ENCODE measurements at regions not wholly inside any gene's neighbourhood (a gene's known extent, or its start where the extent isn't known, plus 50 kb on each side); places are given as distances from the start of the nearest gene placed in this dataset.

- Histone ChIP-seq H3K36me3 (ENCODE audit: control insufficient read depth in 1 of 2, insufficient read depth in 2 of 2, low read length in 2 of 2) (no peaks in the 10 kb centered on the region), H2AFZ (ENCODE audit: low read depth, low read length, poor library complexity, severe bottlenecking) (no peak overlapping the region), H3K79me2 (ENCODE audit: insufficient read depth, low read length) (no peaks in the 10 kb centered on the region), H3K4me3 (replicated peaks in 1 of 2; ENCODE audit: low read depth in 1 of 2, low read length in 2 of 2) (no peak overlapping the region), H3K4me1 (ENCODE audit: control insufficient read depth in 1 of 2, insufficient read depth in 2 of 2, low read length in 2 of 2) (no peaks in the 10 kb centered on the region), H3K9me3 (ENCODE audit: control insufficient read depth in 1 of 2, insufficient read depth in 1 of 2, low read depth in 1 of 2, low read length in 2 of 2) (no peaks in the 10 kb centered on the region), H3K9ac (ENCODE audit: low read length) (no peak overlapping the region), H3K4me2 (ENCODE audit: low read length) (no peak overlapping the region), H4K20me1 (ENCODE audit: insufficient read depth) (no peaks in the 10 kb centered on the region), H3K9me2 (ENCODE audit: insufficient read depth) (no peaks in the 10 kb centered on the region), H3K27ac (ENCODE audit: low read depth, low read length) (no peak overlapping the region), H3K27me3 (ENCODE audit: insufficient read depth, low read length) (peaks cover 8% of the 10 kb centered on the region)
- no peak for TF ChIP-seq ZFX (IDR thresholded peaks at IDR 0.05)
- ATAC-seq (no peak), DNase-seq (ENCODE audit: low read depth, low spot score) (no peak)
- intact Hi-C loops (cut with micrococcal nuclease), result no loop called here
- BruUV-seq (replicated peaks), result no TSS peak
- CTCF ChIA-PET, result no interaction called here
- POLR2A ChIA-PET, result no interaction called here
- RAD21 ChIA-PET (ENCODE audit: low non-redundant PET in 1 of 2, low total read pairs in 2 of 2, uncharacterized antibody in 2 of 2, unreplicated experiment in 2 of 2), result no interaction called here
Measured at GRCh38 chr15:93288728-93289294, 199.8 kb upstream of the RGMA start.

- Histone ChIP-seq H3K36me3 (ENCODE audit: control insufficient read depth in 1 of 2, insufficient read depth in 2 of 2, low read length in 2 of 2) (no peaks in the 10 kb centered on the region), H3K9ac (ENCODE audit: low read length) (no peak overlapping the region), H3K4me1 (ENCODE audit: control insufficient read depth in 1 of 2, insufficient read depth in 2 of 2, low read length in 2 of 2) (no peaks in the 10 kb centered on the region), H3K27ac (ENCODE audit: low read depth, low read length) (no peak overlapping the region), H3K4me2 (ENCODE audit: low read length) (no peak overlapping the region), H3K9me2 (ENCODE audit: insufficient read depth) (no peaks in the 10 kb centered on the region), H2AFZ (ENCODE audit: low read depth, low read length, poor library complexity, severe bottlenecking) (no peak overlapping the region), H3K27me3 (ENCODE audit: insufficient read depth, low read length) (peaks cover 12% of the 10 kb centered on the region; the same call in 1 of the 2 replicates), H3K9me3 (ENCODE audit: control insufficient read depth in 1 of 2, insufficient read depth in 1 of 2, low read depth in 1 of 2, low read length in 2 of 2) (no peaks in the 10 kb centered on the region), H3K79me2 (ENCODE audit: insufficient read depth, low read length) (no peaks in the 10 kb centered on the region), H3K4me3 (replicated peaks in 1 of 2; ENCODE audit: low read depth in 1 of 2, low read length in 2 of 2) (no peak overlapping the region), H4K20me1 (ENCODE audit: insufficient read depth) (no peaks in the 10 kb centered on the region)
- ATAC-seq (no peak), DNase-seq (ENCODE audit: low read depth, low spot score) (no peak)
- CTCF ChIA-PET, result no interaction called here
- RAD21 ChIA-PET (ENCODE audit: low non-redundant PET in 1 of 2, low total read pairs in 2 of 2, uncharacterized antibody in 2 of 2, unreplicated experiment in 2 of 2), result no interaction called here
- POLR2A ChIA-PET, result no interaction called here
- no TSS peak for BruUV-seq (replicated peaks)
- TF ChIP-seq ZFX (IDR thresholded peaks at IDR 0.05) (no peak), TCF7L2 (IDR thresholded peaks at IDR 0.05; ENCODE audit: borderline replicate concordance, extremely low read depth, insufficient read depth, insufficient read length) (no peak), JUND (IDR thresholded peaks at IDR 0.05) (no peak), POLR2A (IDR thresholded peaks at IDR 0.05; ENCODE audit: borderline replicate concordance, extremely low read depth, insufficient read depth, insufficient read length) (no peak)
- intact Hi-C loops (cut with micrococcal nuclease), result no loop called here
Measured at GRCh38 chr15:93286446-93286845, 197.4 kb upstream of the RGMA start.
